ENCODE measurements at regions not wholly inside any gene's neighbourhood (a gene's known extent, or its start where the extent isn't known, plus 50 kb on each side); places are given as distances from the start of the nearest gene placed in this dataset.

DNA sequence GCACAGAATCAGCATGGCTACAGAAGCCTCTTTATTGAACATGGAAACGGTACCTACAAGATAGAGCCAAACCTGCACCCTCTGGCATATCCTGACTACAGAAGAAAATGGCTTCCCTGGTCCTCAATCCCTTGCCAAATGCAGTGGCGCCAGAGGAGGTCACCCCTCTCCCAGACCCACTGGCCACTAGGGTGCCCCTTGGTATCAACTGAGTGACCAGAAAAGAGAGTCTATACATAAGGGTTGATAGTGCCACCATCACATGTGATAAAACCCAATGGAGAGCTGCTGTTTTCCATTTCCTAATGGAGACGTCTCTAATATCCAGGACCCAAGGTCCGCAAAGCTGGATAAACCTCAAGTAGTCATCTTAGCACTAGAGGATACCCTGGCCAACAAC, 52.7 kb upstream of the ALK start:
- no peak for TF ChIP-seq POLR2AphosphoS5 (IDR thresholded peaks at IDR 0.05; ENCODE audit: low read depth)
- TF ChIP-seq, protein P1, sequence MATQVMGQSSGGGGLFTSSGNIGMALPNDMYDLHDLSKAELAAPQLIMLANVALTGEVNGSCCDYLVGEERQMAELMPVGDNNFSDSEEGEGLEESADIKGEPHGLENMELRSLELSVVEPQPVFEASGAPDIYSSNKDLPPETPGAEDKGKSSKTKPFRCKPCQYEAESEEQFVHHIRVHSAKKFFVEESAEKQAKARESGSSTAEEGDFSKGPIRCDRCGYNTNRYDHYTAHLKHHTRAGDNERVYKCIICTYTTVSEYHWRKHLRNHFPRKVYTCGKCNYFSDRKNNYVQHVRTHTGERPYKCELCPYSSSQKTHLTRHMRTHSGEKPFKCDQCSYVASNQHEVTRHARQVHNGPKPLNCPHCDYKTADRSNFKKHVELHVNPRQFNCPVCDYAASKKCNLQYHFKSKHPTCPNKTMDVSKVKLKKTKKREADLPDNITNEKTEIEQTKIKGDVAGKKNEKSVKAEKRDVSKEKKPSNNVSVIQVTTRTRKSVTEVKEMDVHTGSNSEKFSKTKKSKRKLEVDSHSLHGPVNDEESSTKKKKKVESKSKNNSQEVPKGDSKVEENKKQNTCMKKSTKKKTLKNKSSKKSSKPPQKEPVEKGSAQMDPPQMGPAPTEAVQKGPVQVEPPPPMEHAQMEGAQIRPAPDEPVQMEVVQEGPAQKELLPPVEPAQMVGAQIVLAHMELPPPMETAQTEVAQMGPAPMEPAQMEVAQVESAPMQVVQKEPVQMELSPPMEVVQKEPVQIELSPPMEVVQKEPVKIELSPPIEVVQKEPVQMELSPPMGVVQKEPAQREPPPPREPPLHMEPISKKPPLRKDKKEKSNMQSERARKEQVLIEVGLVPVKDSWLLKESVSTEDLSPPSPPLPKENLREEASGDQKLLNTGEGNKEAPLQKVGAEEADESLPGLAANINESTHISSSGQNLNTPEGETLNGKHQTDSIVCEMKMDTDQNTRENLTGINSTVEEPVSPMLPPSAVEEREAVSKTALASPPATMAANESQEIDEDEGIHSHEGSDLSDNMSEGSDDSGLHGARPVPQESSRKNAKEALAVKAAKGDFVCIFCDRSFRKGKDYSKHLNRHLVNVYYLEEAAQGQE (IDR thresholded peaks at IDR 0.05; ENCODE audit: insufficient replicate concordance, low read depth): no peak
- no peak for TF ChIP-seq SPI1 (IDR thresholded peaks at IDR 0.05; ENCODE audit: borderline replicate concordance, low read depth)
- TF ChIP-seq, protein P2, sequence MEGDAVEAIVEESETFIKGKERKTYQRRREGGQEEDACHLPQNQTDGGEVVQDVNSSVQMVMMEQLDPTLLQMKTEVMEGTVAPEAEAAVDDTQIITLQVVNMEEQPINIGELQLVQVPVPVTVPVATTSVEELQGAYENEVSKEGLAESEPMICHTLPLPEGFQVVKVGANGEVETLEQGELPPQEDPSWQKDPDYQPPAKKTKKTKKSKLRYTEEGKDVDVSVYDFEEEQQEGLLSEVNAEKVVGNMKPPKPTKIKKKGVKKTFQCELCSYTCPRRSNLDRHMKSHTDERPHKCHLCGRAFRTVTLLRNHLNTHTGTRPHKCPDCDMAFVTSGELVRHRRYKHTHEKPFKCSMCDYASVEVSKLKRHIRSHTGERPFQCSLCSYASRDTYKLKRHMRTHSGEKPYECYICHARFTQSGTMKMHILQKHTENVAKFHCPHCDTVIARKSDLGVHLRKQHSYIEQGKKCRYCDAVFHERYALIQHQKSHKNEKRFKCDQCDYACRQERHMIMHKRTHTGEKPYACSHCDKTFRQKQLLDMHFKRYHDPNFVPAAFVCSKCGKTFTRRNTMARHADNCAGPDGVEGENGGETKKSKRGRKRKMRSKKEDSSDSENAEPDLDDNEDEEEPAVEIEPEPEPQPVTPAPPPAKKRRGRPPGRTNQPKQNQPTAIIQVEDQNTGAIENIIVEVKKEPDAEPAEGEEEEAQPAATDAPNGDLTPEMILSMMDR (IDR thresholded peaks at IDR 0.05; ENCODE audit: insufficient read depth, low read length): no peak
- TF ChIP-seq GABPA (IDR thresholded peaks at IDR 0.05; ENCODE audit: low read depth): no peak
- no peaks in the 10 kb centered on the region for H3K27me3 ChIP-seq (ENCODE audit: insufficient read depth, poor library complexity, severe bottlenecking)
- no peak overlapping the region for H3K4me3 ChIP-seq (replicated peaks; ENCODE audit: insufficient read depth, low read length)
- DNase-seq (ENCODE audit: low read depth in 1 of 2, low spot score in 1 of 2): no peak
- H3K27ac ChIP-seq (replicated peaks): no peak overlapping the region

DNA sequence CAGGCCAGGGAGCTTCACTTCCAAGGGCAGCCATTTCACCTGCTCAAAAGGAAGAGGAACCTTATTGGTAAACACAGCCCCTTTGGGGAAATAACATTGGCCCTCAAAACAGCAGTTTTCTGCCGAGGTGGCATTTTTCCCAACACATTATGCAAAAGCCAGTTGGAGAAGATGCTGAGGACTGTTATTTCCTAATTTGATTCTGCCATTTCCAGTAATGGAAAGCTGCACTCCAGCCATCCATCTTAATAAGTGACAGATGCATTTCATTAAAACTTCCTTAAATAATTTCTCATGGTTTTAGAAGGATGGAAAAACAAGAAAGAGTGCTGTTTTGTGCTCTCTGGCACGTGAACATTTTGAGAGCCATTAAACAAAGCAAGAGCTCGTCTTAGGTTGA, 55.9 kb upstream of the ALK start:
- no peak for TF ChIP-seq SPI1 (IDR thresholded peaks at IDR 0.05; ENCODE audit: borderline replicate concordance, low read depth)
- no peak for TF ChIP-seq POLR2AphosphoS5 (IDR thresholded peaks at IDR 0.05; ENCODE audit: low read depth)
- TF ChIP-seq, protein P2 (IDR thresholded peaks at IDR 0.05; ENCODE audit: insufficient read depth, low read length): no peak
- TF ChIP-seq GABPA (IDR thresholded peaks at IDR 0.05; ENCODE audit: low read depth): no peak
- TF ChIP-seq, protein P1 (IDR thresholded peaks at IDR 0.05; ENCODE audit: insufficient replicate concordance, low read depth): no peak
- Histone ChIP-seq H3K4me3 (replicated peaks; ENCODE audit: insufficient read depth, low read length) (no peak overlapping the region), H3K27me3 (ENCODE audit: insufficient read depth, poor library complexity, severe bottlenecking) (no peaks in the 10 kb centered on the region), H3K27ac (replicated peaks) (no peak overlapping the region)
- no peak for DNase-seq (ENCODE audit: low read depth in 1 of 2, low spot score in 1 of 2)

DNA sequence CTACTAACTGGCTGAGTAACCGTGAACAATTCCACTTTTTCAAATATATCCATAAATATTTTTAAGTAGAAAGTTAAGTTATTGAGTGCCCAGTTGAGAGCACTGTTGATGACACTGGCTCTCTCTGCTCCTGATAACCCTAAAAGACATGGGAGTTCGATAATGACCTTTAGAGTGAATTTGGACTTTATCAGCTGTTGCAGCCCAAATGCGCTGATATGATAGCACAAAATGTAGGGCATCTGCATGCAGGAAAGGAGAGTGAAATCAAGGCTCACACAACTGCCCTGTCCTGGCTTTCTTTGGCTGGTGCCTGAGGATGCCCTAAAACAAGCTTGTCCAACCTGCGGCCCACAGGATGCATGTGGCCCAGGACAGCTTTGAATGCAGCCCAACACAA, 60.0 kb upstream of the ALK start:
- no peaks in the 10 kb centered on the region for H3K27me3 ChIP-seq (ENCODE audit: insufficient read depth, poor library complexity, severe bottlenecking)
- no peak overlapping the region for H3K27ac ChIP-seq (replicated peaks)
- TF ChIP-seq, protein P2 (IDR thresholded peaks at IDR 0.05; ENCODE audit: insufficient read depth, low read length): no peak
- TF ChIP-seq SPI1 (IDR thresholded peaks at IDR 0.05; ENCODE audit: borderline replicate concordance, low read depth) (no peak), GABPA (IDR thresholded peaks at IDR 0.05; ENCODE audit: low read depth) (no peak), POLR2AphosphoS5 (IDR thresholded peaks at IDR 0.05; ENCODE audit: low read depth) (no peak)
- TF ChIP-seq, protein P1 (IDR thresholded peaks at IDR 0.05; ENCODE audit: insufficient replicate concordance, low read depth): no peak
- DNase-seq (ENCODE audit: low read depth in 1 of 2, low spot score in 1 of 2): no peak
- no peak overlapping the region for H3K4me3 ChIP-seq (replicated peaks; ENCODE audit: insufficient read depth, low read length)
